ENCODE measurements at regions not wholly inside any gene's neighbourhood (a gene's known extent, or its start where the extent isn't known, plus 50 kb on each side); places are given as distances from the start of the nearest gene placed in this dataset.

DNA sequence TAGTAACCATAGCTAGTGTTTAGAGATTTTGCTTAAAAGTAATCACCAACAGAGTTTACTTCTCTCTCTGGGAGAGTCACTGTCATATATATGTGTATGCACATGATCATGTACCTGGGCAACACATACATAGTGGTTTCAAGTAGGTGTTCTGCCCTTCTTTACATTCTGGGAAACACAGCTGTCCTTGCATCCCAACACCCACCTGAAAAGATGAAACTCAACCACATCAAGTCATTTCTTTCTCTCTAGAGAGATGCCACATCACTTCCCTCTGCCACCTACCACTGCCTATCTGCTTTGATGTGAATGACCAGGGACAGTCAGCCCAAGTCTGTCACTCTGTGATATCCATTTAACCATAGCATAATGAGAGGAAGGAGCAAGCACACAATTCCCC is 155.8 kb upstream of the GADL1 start:
- DNase-seq (ENCODE audit: low read depth) = no peak

DNA sequence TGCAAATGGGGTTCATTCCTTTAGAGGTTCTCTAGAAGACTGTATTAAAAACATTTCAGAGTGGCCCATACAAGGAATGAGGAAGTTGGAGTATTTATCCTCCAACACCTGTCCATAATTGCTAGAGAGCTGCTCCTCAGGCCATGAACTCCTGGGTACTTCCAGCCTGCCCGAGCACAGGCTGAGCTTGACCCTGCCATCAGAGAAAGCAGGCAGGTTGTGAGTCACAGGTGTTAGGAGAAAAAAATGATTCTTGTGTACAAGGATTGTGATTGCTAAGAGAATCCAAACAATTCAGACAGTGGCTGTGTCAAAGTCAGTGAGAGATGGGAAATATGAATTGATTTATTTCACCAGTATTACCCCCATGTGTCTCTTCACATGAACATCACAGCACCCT is 156.8 kb upstream of the GADL1 start:
- no peak for DNase-seq (ENCODE audit: low read depth)

DNA sequence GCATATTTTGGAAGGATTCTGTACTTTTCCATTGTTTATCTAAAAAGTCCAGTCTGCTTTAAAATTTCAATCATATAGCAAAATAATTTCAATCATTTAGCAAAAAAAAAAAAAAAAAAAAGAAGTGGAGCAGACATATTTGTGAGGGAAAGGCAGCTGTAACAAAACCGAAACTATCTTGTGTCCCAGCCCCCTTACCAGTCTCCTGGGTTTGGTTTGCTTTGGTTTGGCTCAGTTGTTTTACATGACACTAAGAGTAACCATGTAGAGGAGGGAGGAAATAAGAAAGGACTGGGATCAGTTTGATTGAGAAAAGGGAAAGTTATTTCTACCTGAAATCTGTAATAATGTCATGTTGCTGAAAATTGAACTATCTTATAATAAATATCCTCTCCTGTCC is 158.8 kb upstream of the GADL1 start:
- no peak for DNase-seq (ENCODE audit: low read depth)

DNA sequence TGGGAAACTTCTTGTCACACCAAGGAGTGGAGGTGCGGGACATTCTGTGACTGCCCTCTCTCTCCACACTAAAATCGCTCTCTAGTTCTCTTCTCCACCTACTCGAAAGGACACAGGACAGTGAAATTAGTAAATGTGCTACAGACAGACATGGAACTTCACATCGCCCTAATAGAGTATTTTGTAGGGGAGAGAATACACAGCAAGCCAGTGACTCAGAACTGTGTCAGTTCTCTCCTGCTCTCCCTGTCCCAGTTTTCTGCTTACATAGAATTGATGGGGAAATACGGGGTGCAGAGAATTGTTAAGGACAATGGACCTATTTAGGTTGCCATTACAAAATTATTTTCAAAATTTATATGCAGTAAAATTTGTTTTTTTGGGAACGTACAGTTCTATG is 159.6 kb upstream of the GADL1 start:
- DNase-seq (ENCODE audit: low read depth) = no peak

DNA sequence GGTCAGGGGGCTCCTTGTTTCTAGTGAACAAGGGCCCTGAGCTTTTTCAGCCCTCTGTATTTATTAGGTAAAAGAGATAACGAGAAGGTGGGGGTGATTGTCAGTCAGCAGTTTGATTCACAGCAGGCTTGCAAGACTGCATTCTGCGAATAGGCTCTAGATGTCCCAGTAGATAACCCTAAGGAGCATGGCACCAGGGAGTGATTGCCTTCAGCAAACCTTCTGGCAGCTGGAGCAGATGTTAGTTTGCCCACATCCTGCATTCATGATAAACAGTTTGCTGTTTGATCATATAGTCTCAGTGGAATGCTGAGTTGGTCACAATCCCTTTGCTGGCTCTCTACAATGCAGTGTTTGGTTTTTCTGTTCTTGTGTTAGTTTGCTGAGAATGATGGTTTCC is 161.3 kb upstream of the GADL1 start:
- no peak for DNase-seq (ENCODE audit: low read depth)

DNA sequence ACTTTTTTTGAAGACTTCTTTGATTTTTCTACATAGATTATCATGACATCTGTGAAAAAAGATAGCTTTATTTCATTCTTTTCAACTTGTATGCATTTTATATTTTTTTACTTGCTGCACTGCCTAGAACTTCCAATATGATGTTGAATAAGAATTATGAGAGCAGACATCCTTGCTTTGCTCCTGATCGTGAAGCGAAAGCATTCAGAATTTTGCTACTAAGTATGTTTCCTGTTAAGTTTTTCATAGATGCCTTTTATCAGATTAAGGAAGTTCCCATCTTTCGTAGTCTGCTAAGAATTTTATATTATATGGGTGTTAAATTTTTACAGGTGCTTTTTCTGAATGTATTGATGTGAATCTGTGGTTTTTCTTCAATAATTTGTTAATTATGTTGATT is 163.4 kb upstream of the GADL1 start:
- no peak for DNase-seq (ENCODE audit: low read depth)

DNA sequence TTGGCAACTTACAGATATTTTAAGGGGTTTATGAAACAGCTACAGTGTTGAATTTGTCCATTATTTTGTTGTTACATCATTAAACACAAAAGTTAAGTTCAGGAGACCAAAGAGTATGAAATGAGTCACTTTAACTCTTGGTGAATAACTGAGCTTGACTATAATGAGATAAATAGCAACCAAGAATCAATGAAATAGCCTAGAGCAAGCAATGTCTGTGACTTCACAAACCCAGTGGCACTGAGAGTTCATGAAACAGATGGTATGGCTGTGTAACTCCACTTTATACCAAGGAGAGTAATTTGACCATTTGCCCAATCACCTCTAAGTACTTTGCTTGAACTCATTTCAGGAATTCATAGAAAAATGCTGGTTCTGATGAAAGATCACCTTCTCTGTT is 169.6 kb upstream of the GADL1 start:
- DNase-seq (ENCODE audit: low read depth) = no peak

DNA sequence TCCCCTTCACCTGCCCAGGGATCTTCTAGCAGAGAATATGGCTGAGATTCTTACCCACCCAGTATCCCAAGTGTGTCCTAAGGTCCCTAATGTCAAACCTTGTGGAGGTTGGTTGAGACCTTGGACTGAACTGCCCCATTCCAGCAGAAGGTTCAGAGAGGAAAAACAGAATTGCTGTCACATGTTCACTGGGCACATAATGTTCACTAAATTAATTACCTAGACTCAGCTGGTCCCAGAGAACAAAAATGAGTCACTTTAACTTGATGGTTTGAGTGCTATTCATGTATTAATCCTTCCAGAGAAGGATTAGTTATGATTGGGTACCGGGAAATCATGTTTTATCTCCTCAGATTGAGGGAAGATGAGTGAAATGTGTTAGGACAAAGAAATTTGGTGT is 171.3 kb upstream of the GADL1 start:
- no peak for DNase-seq (ENCODE audit: low read depth)

DNA sequence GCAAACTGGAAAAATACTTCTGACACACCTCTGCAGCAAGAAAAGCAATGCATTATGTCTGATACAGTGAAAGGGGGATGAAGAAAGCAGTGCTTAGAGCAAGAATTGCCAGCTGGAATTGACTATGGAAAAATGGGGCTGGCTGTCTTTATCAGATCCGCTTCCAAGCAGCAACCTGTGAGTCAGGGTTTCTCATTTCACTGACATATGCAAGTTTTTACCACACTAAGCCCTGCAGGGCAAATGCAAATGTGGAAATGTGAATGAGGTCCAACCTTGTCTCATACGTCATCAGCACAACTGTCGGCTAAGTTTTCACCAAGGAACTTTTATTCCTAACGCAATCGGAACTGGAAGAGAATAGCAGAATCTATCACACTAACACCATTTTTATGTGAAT is 172.5 kb upstream of the GADL1 start:
- no peak for DNase-seq (ENCODE audit: low read depth)

DNA sequence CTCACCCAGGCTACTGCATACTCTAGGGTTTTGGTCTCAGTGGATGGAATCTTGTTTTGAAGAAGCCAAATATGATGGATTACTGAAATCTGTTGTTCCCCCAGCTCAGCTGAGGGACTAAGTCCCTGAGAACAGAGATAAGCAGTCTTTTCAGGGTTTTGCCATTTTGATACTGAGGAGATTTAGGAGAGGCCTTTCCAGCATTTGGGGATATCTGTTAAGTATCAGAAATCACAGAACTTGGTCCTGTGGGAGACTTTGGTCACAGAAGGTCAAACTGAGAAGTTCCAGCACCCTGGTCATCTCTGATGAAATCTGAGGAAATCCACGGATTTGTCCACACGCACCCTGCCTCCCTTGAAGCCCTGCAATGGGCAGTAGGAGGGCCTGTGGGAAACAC is 181.0 kb upstream of the GADL1 start:
- no peak for DNase-seq (ENCODE audit: low read depth)

DNA sequence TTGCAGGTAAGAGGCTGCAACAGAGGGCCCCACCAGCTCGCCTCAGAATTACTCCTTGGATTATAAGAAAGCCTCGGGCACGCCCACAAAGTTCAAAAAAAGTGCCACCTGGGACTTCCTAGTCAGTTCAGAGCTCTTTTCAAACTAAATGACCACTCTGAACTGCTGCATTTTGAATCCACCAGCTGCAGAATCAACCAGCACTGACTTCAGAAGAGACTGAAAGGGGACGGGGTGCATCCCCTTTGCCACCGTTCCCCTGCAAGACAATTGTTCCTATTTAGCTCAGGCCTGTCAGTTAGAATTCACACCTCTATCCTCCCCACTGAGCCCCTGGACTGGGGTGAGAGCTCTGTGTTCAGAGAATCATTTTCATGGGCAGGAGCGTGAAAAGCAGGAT is 181.4 kb upstream of the GADL1 start:
- DNase-seq (ENCODE audit: low read depth) = no peak

DNA sequence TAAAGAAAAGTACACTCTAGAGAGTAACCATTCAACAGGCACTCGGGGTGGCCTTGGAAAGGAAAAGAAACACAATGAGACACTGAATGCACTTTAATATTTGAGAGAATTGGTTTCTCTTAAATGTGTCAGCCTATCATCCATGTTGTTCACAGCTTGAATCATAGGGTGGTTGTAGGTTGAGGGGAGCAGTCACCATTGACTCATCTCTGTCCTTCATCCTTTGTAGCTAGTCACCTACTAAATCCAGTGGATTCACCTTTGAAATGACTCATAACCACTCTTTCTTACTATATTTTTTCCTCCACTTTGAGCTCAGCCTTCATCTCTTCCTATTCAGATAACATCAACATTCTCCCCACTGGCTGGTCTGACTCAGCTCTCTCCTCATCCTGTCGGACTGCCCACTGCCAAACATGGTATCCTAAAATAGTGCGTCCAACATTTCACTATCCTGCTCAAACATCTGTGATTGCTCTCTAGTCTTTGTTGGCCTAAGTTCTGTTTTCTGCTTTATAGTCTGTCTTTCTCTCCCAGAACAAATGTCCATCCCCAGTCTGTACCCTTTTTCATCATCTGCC is 182.7 kb upstream of the GADL1 start:
- DNase-seq (ENCODE audit: low read depth) = no peak

DNA sequence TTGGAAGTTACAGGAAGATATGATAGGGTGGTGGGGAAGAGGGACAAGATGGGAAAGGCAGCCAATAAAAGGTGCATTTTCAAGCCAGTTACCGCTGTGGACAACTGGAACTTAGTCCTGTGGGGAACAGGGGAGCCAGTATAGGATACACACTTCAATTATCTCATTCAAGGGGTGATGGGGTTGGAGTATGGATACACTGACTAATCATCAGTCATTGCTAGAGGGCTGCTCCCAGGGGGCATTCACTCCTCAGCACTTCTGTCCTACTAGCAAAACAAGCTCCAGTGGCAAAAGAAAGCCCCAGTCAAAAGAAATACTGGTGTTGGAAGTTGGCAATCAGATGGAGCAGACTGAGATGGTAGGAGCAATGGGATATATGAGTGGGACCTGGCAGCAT is 183.4 kb upstream of the GADL1 start:
- DNase-seq (ENCODE audit: low read depth) = no peak

DNA sequence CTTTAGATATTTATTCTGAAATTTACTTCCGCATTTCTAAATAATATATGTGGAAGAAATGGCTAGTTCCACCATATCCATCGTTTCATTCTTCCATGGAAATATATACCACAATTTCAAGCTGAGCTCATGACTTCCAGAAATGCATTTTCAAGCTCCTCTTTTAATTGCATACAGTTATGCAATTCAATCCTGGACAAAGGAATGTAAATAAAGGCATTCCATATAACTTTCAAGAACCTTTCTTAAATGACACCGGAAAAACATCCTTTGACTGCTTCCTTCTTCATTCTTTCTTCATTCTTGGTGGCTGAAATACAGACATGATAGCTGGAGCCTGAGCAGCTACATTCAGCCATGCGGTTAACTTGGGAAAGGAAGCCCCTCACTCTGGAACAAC is 185.2 kb upstream of the GADL1 start:
- no peak for DNase-seq (ENCODE audit: low read depth)

DNA sequence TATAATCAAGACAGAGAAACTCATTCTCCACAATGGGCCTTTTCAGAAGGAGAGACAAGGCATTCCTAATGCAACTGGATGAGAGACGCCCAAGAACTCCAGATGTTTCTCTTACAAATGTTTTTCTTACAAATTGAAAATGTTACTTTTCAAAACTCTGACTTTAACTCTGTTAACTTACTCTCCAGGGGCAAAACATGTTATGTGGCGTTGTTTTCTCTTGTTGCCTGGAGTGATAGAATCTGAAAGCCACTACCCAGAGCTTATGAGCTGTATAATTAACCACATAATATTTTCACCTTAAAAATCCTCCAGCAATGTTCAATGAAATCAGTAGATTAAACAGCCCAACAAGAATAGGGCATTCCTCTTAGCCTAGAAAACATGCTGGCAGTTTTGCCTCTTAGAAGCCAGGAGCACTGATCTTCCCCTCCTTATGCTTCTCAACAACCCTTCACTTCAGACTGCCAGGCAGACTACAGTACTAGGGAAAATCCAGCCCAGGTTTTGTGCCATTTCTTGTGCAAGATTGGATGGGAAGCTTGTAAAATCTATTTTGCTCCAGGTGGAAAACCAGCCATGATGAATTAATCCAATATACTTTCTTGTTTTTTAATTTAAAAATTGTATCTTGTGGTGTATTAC is 186.7 kb upstream of the GADL1 start:
- no peak for DNase-seq (ENCODE audit: low read depth)

DNA sequence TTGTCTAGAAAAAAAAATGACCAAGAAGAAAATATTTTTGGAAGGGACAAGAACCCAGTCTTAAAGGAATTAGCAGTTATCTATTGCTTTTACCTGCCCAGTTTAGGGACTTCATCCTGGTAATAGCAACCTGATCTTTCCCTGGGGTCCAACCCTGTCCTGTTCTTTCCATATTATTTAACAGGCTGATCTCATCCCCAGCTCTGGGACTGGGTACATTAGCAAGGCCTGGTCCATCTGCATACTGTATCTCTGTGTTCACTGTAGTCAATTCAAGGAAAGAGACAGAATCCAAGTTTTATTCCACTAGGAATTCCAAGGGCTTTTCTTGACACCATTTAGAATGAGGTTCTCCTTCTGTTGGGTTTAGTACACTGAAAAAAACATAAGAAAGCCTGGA is 191.7 kb upstream of the GADL1 start:
- DNase-seq (ENCODE audit: low read depth) = no peak

DNA sequence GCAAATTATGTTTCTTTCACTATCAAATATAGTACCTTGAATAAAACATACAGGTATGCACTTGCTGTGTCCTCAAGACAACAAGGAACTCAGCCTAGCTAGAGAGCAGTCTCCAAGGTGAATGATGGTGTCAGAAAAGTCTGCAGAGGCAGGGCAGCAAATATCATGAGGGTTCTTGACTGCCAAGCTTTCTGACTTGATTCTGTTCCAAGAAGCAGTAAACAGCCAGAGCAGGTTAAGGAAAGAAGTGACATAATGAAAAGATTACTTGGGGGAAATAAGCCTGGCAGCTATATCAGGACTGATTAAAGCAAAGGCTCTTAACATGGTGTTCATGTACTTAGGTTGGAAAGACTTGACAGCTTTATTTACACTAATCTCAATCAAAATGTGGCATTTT is 192.2 kb upstream of the GADL1 start:
- no peak for DNase-seq (ENCODE audit: low read depth)

DNA sequence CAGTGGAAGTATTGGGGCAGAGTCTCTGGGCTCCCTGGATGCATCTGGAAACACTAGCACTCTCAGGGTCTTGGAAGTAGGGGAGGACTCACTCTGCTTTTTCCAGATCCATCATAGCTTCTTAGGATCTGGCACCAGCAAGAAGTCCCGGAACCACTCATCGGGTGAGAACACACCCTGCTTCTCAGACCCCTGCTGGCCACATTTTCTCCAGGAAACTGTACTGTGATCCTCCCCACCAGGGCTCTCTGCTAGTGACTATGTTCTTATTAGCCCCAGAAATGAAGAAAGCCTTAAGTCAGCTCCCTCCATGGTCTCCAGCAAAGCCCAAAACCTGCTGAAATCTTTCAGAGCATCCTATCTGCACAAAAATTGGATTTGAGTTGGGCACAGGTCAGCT is 197.3 kb upstream of the GADL1 start:
- no peak for DNase-seq (ENCODE audit: low read depth)

DNA sequence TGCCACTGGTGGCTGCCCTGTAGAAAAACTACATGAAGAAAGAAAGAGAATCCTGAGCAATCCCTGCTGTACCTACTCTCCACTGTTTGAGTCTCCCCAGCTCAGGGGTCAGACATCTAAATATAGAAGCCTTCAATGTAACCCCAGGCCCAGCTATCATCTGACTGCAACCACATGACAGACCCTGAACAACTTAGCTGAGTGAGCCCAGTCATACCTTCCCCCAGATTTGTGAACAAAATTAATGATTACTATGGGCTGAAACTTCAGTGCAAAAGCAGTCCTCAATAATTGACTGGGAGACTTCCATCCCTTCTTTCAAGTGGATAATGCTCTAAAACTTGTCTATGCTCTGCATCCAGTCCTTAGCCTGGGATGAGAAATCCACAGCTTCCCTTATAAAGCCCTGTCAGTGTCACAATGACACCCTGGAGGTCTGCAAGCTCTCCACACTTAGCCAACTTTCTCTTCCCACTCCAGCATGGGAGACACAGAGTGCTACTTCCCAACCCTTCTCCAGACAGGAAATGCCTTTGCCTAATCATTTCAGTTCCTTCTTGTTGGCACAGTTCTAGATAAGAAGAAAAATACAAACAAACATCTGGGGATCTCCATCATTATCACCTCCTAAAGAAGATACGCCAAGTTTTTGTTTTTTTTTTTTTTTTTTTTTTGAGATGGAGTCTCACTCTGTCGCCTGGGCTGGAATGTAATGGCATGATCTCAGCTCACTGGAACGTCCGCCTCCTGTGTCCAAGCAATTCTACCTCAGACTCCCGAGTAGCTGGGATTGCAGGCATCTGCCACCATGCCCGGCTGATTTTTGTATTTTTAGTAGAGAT is 198.5 kb upstream of the GADL1 start:
- no peak for DNase-seq (ENCODE audit: low read depth)

DNA sequence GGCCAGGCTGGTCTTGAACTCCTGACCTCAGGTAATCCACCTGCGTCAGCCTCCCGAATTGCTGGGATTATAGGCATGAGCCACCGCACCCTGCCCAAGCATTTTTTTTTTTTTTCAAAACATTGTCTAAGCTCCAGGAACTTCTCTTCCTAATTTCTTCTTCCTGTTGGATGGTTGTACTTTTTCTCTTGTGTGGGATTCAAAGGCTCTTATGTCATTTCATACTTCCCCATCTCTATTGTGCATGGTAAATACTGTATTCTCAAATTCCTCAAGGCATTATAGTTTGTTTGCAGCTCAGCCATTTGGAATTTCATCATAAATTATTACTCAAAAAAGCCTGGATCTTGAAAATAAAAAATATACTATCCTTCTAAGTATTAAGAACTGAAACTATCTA is 199.1 kb upstream of the GADL1 start:
- no peak for DNase-seq (ENCODE audit: low read depth)

DNA sequence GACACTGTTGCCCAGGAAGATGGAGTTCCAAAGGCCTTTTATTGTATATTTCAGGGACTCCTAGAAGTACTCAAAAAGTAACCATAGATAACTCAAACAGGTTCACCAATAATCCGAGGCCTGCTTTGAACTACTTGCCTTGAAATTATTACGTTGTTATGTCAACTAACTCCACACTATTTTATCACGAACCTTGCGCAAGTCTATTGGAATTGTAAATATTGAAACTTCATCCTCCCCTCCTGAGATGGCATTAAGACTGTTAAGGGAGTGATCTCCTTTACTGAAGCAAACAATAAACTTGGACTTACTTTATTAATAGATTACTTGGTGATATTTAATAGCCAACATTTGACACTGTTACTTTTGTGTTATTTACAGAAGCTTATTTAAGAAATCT is 199.6 kb upstream of the GADL1 start:
- no peak for DNase-seq (ENCODE audit: low read depth)

DNA sequence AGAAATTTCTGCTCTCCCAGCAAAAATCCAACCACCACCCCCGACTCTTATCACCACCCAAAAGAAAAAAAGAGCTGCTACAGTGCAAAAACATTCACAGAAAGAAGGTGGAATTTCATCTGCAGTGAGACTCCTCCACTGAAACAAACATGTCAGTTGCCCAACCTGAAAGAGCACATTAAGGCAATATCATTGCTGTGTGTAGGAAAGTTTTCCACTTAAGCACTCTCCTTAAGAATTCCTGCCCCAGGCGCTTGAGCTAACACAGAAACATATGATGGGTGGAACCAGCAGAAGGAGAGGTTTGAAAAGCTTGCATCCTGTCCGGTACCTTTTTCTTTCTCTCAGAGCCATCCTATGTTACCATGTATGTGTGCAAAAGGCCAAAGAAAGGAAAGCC is 200.8 kb upstream of the GADL1 start:
- DNase-seq (ENCODE audit: low read depth) = no peak

DNA sequence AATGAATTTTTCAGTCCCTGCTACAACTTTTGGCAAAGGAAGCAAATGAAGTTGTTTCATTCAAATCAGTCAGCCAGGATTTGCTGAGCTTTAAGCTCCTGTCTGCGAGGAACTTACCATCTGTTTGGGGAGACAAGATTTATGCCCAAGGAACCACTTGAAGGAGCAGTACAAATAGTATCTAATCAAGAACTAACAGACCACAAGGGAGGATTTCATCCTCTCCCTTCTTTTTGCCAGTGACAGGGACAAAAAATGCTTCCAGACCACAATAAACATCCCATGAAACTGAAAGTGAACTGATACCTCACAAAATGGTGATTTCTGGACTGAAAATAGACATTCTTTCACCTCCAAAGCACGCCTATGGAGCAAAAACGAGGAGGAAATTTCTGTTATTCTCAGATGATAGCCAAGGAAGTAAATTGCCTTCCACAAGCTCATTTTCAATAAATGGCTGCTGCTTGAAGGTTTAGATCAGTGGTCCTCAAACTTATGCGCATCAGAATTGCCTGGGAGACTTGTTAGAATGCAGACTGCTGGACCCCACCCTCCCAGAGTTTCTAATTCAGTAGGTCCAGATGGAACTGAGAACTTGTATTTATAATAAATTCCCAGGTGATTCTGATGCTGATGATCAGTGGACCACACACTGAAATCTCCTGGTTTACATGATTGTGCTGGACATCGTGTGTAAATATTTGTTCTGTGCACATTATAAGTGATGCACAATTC is 202.4 kb upstream of the GADL1 start:
- DNase-seq (ENCODE audit: low read depth) = no peak
